CD4-positive, alpha-beta T cell (primary cell): ENCODE measurements at regions not wholly inside any gene's neighbourhood (a gene's known extent, or its start where the extent isn't known, plus 50 kb on each side); places are given as distances from the start of the nearest gene placed in this dataset.

Experiments used
- ATAC-seq: fragments of 200-7000 bp; cut with Tn5 transposase; one replicate; pipeline ENCODE4 v1.10.0; 2022; ENCODE audit warnings: mild to moderate bottlenecking; ENCODE audit not compliant: poor library complexity
- CTCF ChIA-PET: fragments of 350-600 bp; sonication (Branson Sonifier 250); formaldehyde crosslinking; loops from one replicate; lab custom pipeline; 2021; ENCODE audit warnings: antibody characterized with exemption, inconsistent platforms; lab: Charles Lee
- POLR2A ChIA-PET: fragments of 350-600 bp; sonication (Branson Sonifier 250); formaldehyde crosslinking; loops from one replicate; lab custom pipeline; 2021; ENCODE audit warnings: antibody characterized with exemption, inconsistent platforms; lab: Charles Lee
- DNase-seq, 14 experiments: peaks; one replicate each; pipeline ENCODE4 v3.0.0-alpha.2; 2013 to 2020; ENCODE audit warnings: mixed read lengths in 2 of 14
- H3K27ac ChIP-seq, 2 donors: one replicate each; pipeline versions ENCODE4 v1.5.1 to v1.7.0; 2013; ENCODE audit warnings: low read length in 2 of 2, low read depth in 1 of 2, mild to moderate bottlenecking in 1 of 2
- H3K27me3 ChIP-seq, 2 experiments: 1 replicate in 1 of 2; 2 replicates in 1 of 2; pipeline versions ENCODE4 v1.6.1 to v1.7.0; 2013; ENCODE audit warnings: low read length in 2 of 2, control low read depth in 1 of 2, mild to moderate bottlenecking in 1 of 2, moderate library complexity in 1 of 2; ENCODE audit not compliant: insufficient read depth in 2 of 2, control insufficient read depth in 1 of 2
- H3K36me3 ChIP-seq: one replicate; pipeline ENCODE4 v1.6.1; 2013; ENCODE audit warnings: low read length, control low read depth; ENCODE audit not compliant: insufficient read depth
- H3K4me1 ChIP-seq: one replicate; pipeline ENCODE4 v1.6.1; 2013; ENCODE audit warnings: low read length, control low read depth; ENCODE audit not compliant: insufficient read depth
- H3K4me3 ChIP-seq: one replicate; pipeline ENCODE4 v1.5.1; 2013; ENCODE audit warnings: mild to moderate bottlenecking, low read length, moderate library complexity
- H3K9me3 ChIP-seq, 2 experiments: 1 replicate in 1 of 2; 2 replicates in 1 of 2; pipeline versions ENCODE4 v1.6.1 to v1.7.0; 2013; ENCODE audit warnings: low read length in 2 of 2, mild to moderate bottlenecking in 2 of 2, control low read depth in 1 of 2, moderate library complexity in 1 of 2; ENCODE audit not compliant: control insufficient read depth in 1 of 2, insufficient read depth in 1 of 2
- H3K27ac Mint-ChIP-seq: one replicate; pipeline ENCODE4 v1.8.0; 2020; ENCODE audit warnings: mixed read lengths
- H3K27me3 Mint-ChIP-seq: one replicate; pipeline ENCODE4 v1.8.0; 2021; ENCODE audit warnings: mixed read lengths
- H3K36me3 Mint-ChIP-seq: one replicate; pipeline ENCODE4 v1.8.0; 2021; ENCODE audit warnings: low read depth, mixed read lengths
- H3K4me1 Mint-ChIP-seq: one replicate; pipeline ENCODE4 v1.8.0; 2021; ENCODE audit warnings: low read depth, mixed read lengths
- H3K4me3 Mint-ChIP-seq: one replicate; pipeline ENCODE4 v1.8.0; 2020; ENCODE audit warnings: mild to moderate bottlenecking, mixed read lengths
- H3K9me3 Mint-ChIP-seq: one replicate; pipeline ENCODE4 v1.8.0; 2020; ENCODE audit warnings: mixed read lengths
- CTCF ChIP-seq: fragments of 200-600 bp; IDR thresholded peaks from one replicate; pipeline ENCODE4 v1.8.0; 2022; ENCODE audit warnings: antibody characterized with exemption, mild to moderate bottlenecking
- intact Hi-C, 2 experiments: fragments of 100-400 bp; cut with DNase I in 1 of 2; cut with micrococcal nuclease in 1 of 2; formaldehyde crosslinking; loops; one replicate each; pipeline versions ENCODE4 v1.15.1 to v1.9.0; 2023 to 2025; cut with DNase I, micrococcal nuclease

GRCh38 chr7:20557116-20557515, 58.4 kb upstream of the ABCB5 start:
- H3K27me3 ChIP-seq, result no peaks in the 10 kb centered on the region
- no peak for DNase-seq
- Mint-ChIP-seq H3K4me1 (no peaks in the 10 kb centered on the region), H3K27me3 (no peaks in the 10 kb centered on the region), H3K4me3 (no peak overlapping the region), H3K27ac (no peak overlapping the region), H3K36me3 (no peaks in the 10 kb centered on the region), H3K9me3 (no peaks in the 10 kb centered on the region)
- ChIA-PET CTCF (no interaction called here), POLR2A (no interaction called here)
- H3K4me1 ChIP-seq, result no peaks in the 10 kb centered on the region
- intact Hi-C loops, result no loop called here
- TF ChIP-seq CTCF, result no peak
- H3K36me3 ChIP-seq, result no peaks in the 10 kb centered on the region
- H3K27ac ChIP-seq, result no peak overlapping the region
- ATAC-seq, result no peak
- H3K4me3 ChIP-seq, result no peak overlapping the region
- peaks cover 0 to 14% of the 10 kb centered on the region in 2 experiments for H3K9me3 ChIP-seq

DNA sequence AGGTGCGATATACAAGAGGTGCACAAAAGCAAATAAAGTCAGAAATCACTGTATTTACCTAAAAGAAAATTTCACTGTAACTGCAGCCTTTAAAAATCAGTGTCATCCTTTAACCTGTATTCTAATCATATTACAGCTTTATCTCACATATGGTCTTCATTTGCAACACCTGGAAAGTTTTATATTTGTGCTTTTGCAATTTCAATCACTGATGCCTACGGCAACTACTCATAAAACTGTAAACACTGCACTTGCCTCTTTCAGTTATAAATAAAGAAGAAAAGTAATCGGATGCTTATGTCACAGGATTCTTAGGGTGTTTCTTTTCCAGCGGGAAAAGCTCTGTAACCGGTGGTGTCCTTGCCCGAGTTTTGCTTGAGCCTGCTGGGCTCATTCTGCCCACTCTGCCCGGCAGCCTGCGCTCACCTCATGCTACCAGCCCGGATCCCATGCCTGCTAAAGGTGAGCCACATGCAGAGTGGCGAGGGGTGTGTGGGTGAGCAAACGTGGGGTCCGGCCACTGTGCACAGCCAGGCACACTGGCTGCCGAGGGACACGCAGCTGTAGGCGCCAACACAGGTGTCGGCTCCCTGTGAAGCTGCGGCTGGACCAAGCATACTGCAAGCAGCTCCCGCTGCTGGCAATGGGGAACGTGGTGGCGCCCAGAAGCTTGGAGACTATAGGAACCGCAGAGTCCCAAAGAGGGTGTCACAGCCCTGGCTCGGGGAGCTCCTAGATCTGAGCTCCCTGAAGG, 56.3 kb upstream of the ABCB5 start:
- intact Hi-C loops, result no loop called here
- Histone ChIP-seq H3K27me3 (no peaks in the 10 kb centered on the region), H3K4me1 (no peaks in the 10 kb centered on the region), H3K27ac (no peak overlapping the region), H3K4me3 (no peak overlapping the region), H3K36me3 (no peaks in the 10 kb centered on the region), H3K9me3 (peaks cover 0 to 14% of the 10 kb centered on the region in 2 experiments)
- H3K27me3 Mint-ChIP-seq, result no peaks in the 10 kb centered on the region
- POLR2A ChIA-PET, result no interaction called here
- H3K9me3 Mint-ChIP-seq, result no peaks in the 10 kb centered on the region
- H3K4me1 Mint-ChIP-seq, result no peaks in the 10 kb centered on the region
- no peaks in the 10 kb centered on the region for H3K36me3 Mint-ChIP-seq
- CTCF ChIA-PET, result no interaction called here
- ATAC-seq (no peak), DNase-seq (no peak)
- no peak overlapping the region for H3K27ac Mint-ChIP-seq
- TF ChIP-seq CTCF, result no peak
- no peak overlapping the region for H3K4me3 Mint-ChIP-seq

DNA sequence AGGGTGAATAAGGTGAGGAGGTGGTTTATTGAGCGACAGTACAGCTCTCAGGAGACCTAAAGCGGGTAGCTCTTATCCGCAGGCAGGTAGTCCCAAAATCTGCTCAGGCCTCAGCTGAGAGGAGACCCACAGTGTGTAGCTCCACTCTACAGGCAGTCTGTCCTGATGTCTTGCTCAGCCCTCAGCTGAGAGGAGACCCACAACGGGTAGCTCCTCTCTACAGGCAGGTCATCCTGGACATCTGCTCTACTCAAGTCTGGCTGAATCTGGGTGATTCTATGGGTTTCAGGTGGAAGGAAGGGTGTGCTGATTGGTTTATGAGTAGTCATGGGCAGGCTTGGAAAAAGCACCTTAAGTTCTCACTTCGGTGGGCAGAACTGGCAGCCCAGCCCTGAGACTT, 55.6 kb upstream of the ABCB5 start:
- Histone ChIP-seq H3K27ac (no peak overlapping the region), H3K36me3 (no peaks in the 10 kb centered on the region), H3K4me3 (no peak overlapping the region), H3K27me3 (no peaks in the 10 kb centered on the region), H3K9me3 (peaks cover 0 to 14% of the 10 kb centered on the region in 2 experiments), H3K4me1 (no peaks in the 10 kb centered on the region)
- no peaks in the 10 kb centered on the region for H3K9me3 Mint-ChIP-seq
- intact Hi-C loops, result no loop called here
- POLR2A ChIA-PET, result no interaction called here
- H3K36me3 Mint-ChIP-seq, result no peaks in the 10 kb centered on the region
- no peaks in the 10 kb centered on the region for H3K27me3 Mint-ChIP-seq
- ATAC-seq, result no peak
- no peak overlapping the region for H3K27ac Mint-ChIP-seq
- DNase-seq, result no peak
- no peaks in the 10 kb centered on the region for H3K4me1 Mint-ChIP-seq
- CTCF ChIA-PET, result no interaction called here
- no peak overlapping the region for H3K4me3 Mint-ChIP-seq
- no peak for TF ChIP-seq CTCF
